ENCODE measurements at regions not wholly inside any gene's neighbourhood (a gene's known extent, or its start where the extent isn't known, plus 50 kb on each side); places are given as distances from the start of the nearest gene placed in this dataset.

DNA sequence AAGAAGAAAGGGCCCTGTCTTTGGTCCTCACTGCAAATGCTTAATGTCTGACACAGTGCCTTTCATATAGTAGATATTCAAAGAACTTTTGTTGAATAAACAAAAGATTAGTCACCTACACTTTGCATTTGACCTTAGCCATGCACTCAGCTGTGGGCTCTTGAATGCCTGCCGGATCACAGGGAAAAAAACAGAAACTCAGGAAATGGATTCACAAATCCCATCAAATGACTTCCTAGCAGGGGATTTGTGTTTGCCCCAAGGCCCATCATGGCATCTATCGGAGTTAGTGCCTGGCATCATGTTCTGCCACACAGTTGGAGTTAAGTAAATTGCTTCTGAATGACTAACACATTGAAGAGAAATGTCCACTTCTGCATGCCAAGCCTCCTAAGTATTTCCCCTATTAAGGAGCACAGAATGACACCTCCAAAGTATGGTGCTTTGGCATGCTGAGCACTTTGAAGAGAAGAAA is 72.3 kb upstream of the DST start (continued):
- TF ChIP-seq, protein P1, sequence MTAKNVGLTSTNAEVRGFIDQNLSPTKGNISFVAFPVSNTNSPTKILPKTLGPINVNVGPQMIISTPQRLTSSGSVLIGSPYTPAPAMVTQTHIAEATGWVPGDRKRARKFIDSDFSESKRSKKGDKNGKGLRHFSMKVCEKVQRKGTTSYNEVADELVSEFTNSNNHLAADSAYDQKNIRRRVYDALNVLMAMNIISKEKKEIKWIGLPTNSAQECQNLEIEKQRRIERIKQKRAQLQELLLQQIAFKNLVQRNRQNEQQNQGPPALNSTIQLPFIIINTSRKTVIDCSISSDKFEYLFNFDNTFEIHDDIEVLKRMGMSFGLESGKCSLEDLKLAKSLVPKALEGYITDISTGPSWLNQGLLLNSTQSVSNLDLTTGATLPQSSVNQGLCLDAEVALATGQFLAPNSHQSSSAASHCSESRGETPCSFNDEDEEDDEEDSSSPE (CRISPR knock-in tag; IDR thresholded peaks at IDR 0.05) = no peak
- TF ChIP-seq ZNF749 (CRISPR knock-in tag; IDR thresholded peaks at IDR 0.05; ENCODE audit: borderline replicate concordance) (no peak), ZNF878 (CRISPR knock-in tag; IDR thresholded peaks at IDR 0.05) (0 out of 2 replicates have a peak, but pooled peaks have one; percentile 40), ZNF569 (CRISPR knock-in tag; IDR thresholded peaks at IDR 0.05; ENCODE audit: borderline replicate concordance) (no peak), ZFP36L1 (CRISPR knock-in tag; IDR thresholded peaks at IDR 0.05) (no peak), RFXAP (CRISPR knock-in tag; IDR thresholded peaks at IDR 0.05; ENCODE audit: borderline replicate concordance) (no peak), ZNF883 (CRISPR knock-in tag; IDR thresholded peaks at IDR 0.05; ENCODE audit: not compliant biosample characterization) (no peak), TEF (CRISPR knock-in tag; IDR thresholded peaks at IDR 0.05) (no peak), ZFP37 (CRISPR knock-in tag; IDR thresholded peaks at IDR 0.05; ENCODE audit: borderline replicate concordance) (no peak), PATZ1 (CRISPR knock-in tag; IDR thresholded peaks at IDR 0.05) (no peak), ZNF354B (CRISPR knock-in tag; IDR thresholded peaks at IDR 0.05) (no peak), FOXK2 (IDR thresholded peaks at IDR 0.05) (no peak), ZNF564 (CRISPR knock-in tag; IDR thresholded peaks at IDR 0.05) (no peak), HNF4G (IDR thresholded peaks at IDR 0.05; ENCODE audit: borderline replicate concordance, low read depth, low read length) (no peak), HNF4G (CRISPR knock-in tag; IDR thresholded peaks at IDR 0.05; ENCODE audit: borderline replicate concordance, low read depth) (no peak), BCL6 (CRISPR knock-in tag; IDR thresholded peaks at IDR 0.05) (peak; percentile 51), JUND (CRISPR knock-in tag; IDR thresholded peaks at IDR 0.05) (no peak), ATF3 (CRISPR knock-in tag; IDR thresholded peaks at IDR 0.05) (no peak), ZNF816 (CRISPR knock-in tag; IDR thresholded peaks at IDR 0.05; ENCODE audit: borderline replicate concordance) (no peak), ZNF543 (CRISPR knock-in tag; IDR thresholded peaks at IDR 0.05) (no peak)
- TF ChIP-seq, protein P2, sequence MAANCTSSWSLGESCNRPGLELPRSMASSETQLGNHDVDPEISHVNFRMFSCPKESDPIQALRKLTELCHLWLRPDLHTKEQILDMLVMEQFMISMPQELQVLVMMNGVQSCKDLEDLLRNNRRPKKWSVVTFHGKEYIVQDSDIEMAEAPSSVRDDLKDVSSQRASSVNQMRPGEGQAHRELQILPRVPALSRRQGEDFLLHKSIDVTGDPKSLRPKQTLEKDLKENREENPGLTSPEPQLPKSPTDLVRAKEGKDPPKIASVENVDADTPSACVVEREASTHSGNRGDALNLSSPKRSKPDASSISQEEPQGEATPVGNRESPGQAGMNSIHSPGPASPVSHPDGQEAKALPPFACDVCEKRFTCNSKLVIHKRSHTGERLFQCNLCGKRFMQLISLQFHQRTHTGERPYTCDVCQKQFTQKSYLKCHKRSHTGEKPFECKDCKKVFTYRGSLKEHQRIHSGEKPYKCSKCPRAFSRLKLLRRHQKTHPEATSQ (CRISPR knock-in tag; IDR thresholded peaks at IDR 0.05; ENCODE audit: borderline replicate concordance) = no peak
- TF ChIP-seq, protein P3, sequence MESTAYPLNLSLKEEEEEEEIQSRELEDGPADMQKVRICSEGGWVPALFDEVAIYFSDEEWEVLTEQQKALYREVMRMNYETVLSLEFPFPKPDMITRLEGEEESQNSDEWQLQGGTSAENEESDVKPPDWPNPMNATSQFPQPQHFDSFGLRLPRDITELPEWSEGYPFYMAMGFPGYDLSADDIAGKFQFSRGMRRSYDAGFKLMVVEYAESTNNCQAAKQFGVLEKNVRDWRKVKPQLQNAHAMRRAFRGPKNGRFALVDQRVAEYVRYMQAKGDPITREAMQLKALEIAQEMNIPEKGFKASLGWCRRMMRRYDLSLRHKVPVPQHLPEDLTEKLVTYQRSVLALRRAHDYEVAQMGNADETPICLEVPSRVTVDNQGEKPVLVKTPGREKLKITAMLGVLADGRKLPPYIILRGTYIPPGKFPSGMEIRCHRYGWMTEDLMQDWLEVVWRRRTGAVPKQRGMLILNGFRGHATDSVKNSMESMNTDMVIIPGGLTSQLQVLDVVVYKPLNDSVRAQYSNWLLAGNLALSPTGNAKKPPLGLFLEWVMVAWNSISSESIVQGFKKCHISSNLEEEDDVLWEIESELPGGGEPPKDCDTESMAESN (CRISPR knock-in tag; conservative IDR thresholded peaks at IDR 0.05) = no peak

Data from HepG2 (cell line).